Ascending aorta (tissue), 2 donors: ENCODE measurements at regions not wholly inside any gene's neighbourhood (a gene's known extent, or its start where the extent isn't known, plus 50 kb on each side); places are given as distances from the start of the nearest gene placed in this dataset.

Experiments
- DNase-seq, 2 donors: peaks; one replicate each; pipeline ENCODE4 v3.0.0-alpha.2; 2019; ENCODE audit warnings: low spot score in 2 of 2
- H3K27ac ChIP-seq, 2 donors: fragments of 200-600 bp; sonication (generic); one replicate each; pipeline ENCODE4 v1.5.1; 2016 to 2017; ENCODE audit warnings: mild to moderate bottlenecking in 1 of 2
- H3K27me3 ChIP-seq: fragments of 200-600 bp; sonication (generic); one replicate; pipeline ENCODE4 v1.5.1; 2017
- H3K36me3 ChIP-seq, 2 donors: fragments of 200-600 bp; sonication (generic); one replicate each; pipeline ENCODE4 v1.5.1; 2016
- H3K4me1 ChIP-seq, 2 donors: fragments of 200-600 bp; sonication (generic); one replicate each; pipeline ENCODE4 v1.5.1; 2016 to 2017; ENCODE audit warnings: mild to moderate bottlenecking in 1 of 2
- H3K4me3 ChIP-seq, 2 donors: fragments of 200-600 bp; sonication (generic); one replicate each; pipeline ENCODE4 v1.5.1; 2016 to 2017; ENCODE audit warnings: mild to moderate bottlenecking in 1 of 2
- H3K9me3 ChIP-seq, 2 donors: fragments of 200-600 bp; sonication (generic); one replicate each; pipeline ENCODE4 v1.5.1; 2016
- intact Hi-C: fragments of 100-400 bp; cut with DNase I; formaldehyde crosslinking; loops from one replicate; pipeline ENCODE4 v1.15.1; 2023
- TF ChIP-seq, protein P1 (sequence below), 3 experiments: fragments of 200-600 bp in 2 of 3; fragments of 450-650 bp in 1 of 3; sonication (generic) in 2 of 3; IDR thresholded peaks; one replicate each; pipeline ENCODE4 v1.5.1; 2016 to 2019; ENCODE audit warnings: antibody characterized with exemption in 3 of 3, mild to moderate bottlenecking in 1 of 3, moderate library complexity in 1 of 3

- no peak for DNase-seq
- Histone ChIP-seq H3K27ac (no peak overlapping the region), H3K36me3 (no peaks in the 10 kb centered on the region), H3K27me3 (no peaks in the 10 kb centered on the region), H3K9me3 (no peaks in the 10 kb centered on the region), H3K4me1 (no peaks in the 10 kb centered on the region), H3K4me3 (no peak overlapping the region)
- intact Hi-C loops: no loop called here
- TF ChIP-seq, protein P1, sequence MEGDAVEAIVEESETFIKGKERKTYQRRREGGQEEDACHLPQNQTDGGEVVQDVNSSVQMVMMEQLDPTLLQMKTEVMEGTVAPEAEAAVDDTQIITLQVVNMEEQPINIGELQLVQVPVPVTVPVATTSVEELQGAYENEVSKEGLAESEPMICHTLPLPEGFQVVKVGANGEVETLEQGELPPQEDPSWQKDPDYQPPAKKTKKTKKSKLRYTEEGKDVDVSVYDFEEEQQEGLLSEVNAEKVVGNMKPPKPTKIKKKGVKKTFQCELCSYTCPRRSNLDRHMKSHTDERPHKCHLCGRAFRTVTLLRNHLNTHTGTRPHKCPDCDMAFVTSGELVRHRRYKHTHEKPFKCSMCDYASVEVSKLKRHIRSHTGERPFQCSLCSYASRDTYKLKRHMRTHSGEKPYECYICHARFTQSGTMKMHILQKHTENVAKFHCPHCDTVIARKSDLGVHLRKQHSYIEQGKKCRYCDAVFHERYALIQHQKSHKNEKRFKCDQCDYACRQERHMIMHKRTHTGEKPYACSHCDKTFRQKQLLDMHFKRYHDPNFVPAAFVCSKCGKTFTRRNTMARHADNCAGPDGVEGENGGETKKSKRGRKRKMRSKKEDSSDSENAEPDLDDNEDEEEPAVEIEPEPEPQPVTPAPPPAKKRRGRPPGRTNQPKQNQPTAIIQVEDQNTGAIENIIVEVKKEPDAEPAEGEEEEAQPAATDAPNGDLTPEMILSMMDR (IDR thresholded peaks at IDR 0.05): no peak
Observed at GRCh38 chr1:55821234-55821633, 606.1 kb upstream of the USP24 start.

DNA sequence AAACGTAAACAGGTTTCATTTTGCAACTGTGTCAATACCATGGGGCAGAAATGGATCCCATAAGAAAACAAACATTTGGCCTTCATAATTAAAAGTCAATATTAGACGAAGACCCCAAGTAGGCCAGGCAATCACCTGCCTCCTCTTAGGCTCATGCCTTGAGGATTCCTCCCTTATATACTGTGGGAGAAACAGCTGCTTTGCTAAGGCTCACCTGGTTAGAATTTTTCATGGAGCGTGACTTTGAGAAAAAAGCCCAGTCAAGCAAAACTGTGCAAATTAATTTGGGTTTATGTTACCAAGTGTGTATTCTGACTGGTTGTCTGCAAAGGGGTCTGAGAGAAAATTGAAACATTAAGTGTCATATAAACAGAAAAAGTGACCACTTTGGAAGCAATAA is 605.3 kb upstream of the USP24 start:
- H3K27me3 ChIP-seq: no peaks in the 10 kb centered on the region
- no peak for DNase-seq
- no peaks in the 10 kb centered on the region for H3K9me3 ChIP-seq
- no peaks in the 10 kb centered on the region for H3K4me1 ChIP-seq
- intact Hi-C loops: no loop called here
- TF ChIP-seq, protein P1 (IDR thresholded peaks at IDR 0.05): no peak
- no peaks in the 10 kb centered on the region for H3K36me3 ChIP-seq
- no peak overlapping the region for H3K4me3 ChIP-seq
- no peak overlapping the region for H3K27ac ChIP-seq

DNA sequence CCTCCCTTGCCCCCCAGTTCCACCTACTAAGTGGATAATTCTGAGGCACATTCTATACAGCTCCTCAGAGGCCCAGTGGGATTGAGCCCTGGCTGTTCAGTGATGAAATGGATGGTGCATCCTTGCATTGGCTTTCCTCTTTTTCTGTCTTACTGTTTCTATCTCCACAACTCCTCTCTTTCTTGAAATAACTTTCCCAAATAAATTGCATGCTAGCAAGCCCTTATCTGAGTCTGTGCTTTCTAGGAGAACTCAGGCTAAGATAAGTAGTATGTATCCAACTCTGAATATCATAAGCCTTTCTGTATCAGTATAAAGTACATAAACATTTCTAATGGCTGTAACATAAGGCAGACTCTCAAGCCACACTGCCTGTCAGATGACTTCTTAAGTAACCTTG is 603.8 kb upstream of the USP24 start:
- intact Hi-C loops: no loop called here
- H3K4me1 ChIP-seq: peaks cover 0 to 3% of the 10 kb centered on the region in 2 donors
- no peaks in the 10 kb centered on the region for H3K9me3 ChIP-seq
- H3K4me3 ChIP-seq: no peak overlapping the region
- H3K36me3 ChIP-seq: no peaks in the 10 kb centered on the region
- H3K27ac ChIP-seq: no peak overlapping the region
- TF ChIP-seq, protein P1 (IDR thresholded peaks at IDR 0.05): no peak
- DNase-seq: no peak
- no peaks in the 10 kb centered on the region for H3K27me3 ChIP-seq

GRCh38 chr1:55816456-55817426 is 601.6 kb upstream of the USP24 start:
- TF ChIP-seq, protein P1 (IDR thresholded peaks at IDR 0.05): no peak
- H3K36me3 ChIP-seq: no peaks in the 10 kb centered on the region
- peaks cover 3 to 7% of the 10 kb centered on the region in 2 donors for H3K4me1 ChIP-seq
- H3K27me3 ChIP-seq: no peaks in the 10 kb centered on the region
- DNase-seq: no peak
- no peak overlapping the region for H3K27ac ChIP-seq
- H3K4me3 ChIP-seq: no peak overlapping the region
- no peaks in the 10 kb centered on the region for H3K9me3 ChIP-seq
- intact Hi-C loops: no loop called here

DNA sequence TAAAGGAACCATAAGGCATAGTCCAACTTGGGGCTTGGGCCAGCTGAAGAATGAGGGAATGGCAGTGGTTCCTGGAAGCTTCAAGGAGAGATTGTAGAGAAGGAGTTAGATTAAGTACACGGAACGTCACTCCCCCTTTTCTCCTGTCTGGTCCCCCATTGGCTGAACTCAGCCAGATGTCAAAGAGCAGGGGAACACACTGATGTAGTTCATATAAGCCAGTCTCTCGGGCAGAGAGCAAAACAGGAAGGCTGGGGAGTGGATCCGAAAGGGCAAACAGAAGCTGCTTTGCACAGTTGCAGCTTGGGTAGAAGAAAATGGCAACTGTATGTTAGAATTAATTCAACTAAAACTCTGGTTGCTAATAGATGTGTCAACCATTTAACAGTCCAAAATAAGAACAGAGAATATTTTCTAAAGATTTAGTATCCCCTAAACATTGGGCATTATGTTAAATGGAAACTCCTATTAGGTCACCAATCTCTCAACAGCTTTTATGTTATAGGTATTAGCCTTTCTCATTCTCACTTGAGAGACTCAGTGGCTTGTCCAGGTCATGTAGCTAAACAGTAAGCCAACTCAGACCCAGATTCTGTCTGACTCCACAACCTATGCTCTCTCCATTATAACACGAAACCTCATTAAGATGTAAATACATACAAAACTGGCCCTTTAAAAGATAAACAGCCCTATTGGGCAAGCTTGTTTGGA is 600.7 kb upstream of the USP24 start:
- Histone ChIP-seq H3K27ac (no peak overlapping the region), H3K4me1 (peaks cover 3 to 7% of the 10 kb centered on the region in 2 donors), H3K4me3 (no peak overlapping the region), H3K27me3 (no peaks in the 10 kb centered on the region), H3K36me3 (no peaks in the 10 kb centered on the region), H3K9me3 (no peaks in the 10 kb centered on the region)
- TF ChIP-seq, protein P1 (IDR thresholded peaks at IDR 0.05): no peak
- intact Hi-C loops: no loop called here
- DNase-seq: no peak
